GM12878 (cell line): ENCODE measurements at regions not wholly inside any gene's neighbourhood (a gene's known extent, or its start where the extent isn't known, plus 50 kb on each side); places are given as distances from the start of the nearest gene placed in this dataset.

Source experiments
- ATAC-seq: fragments of 200-7000 bp; cut with Tn5 transposase; 3 replicates; pipeline ENCODE4 v1.9.1; 2020; ENCODE audit warnings: mild to moderate bottlenecking, moderate library complexity
- BruUV-seq: library from RNA; stranded (reverse); fragments of 400-500 nt; replicated peaks from 2 replicates; lab custom pipeline; 2021; lab: Mats Ljungman, UMichigan
- CTCF ChIA-PET: fragments of 300-600 bp; sonication (Branson Sonifier 250); formaldehyde crosslinking; extraction: SDS; loops from one replicate; lab custom pipeline; 2021; ENCODE audit warnings: inconsistent platforms; lab: Yijun Ruan, JAX
- POLR2A ChIA-PET: fragments of 350-600 bp; formaldehyde crosslinking; extraction: SDS; loops from one replicate; lab custom pipeline; 2021; ENCODE audit warnings: inconsistent platforms; lab: Charles Lee
- RAD21 ChIA-PET: fragments of 300-600 bp; sonication (Branson Sonifier 250); formaldehyde crosslinking; loops from one replicate; lab custom pipeline; 2023; ENCODE audit warnings: antibody characterized with exemption; ENCODE audit not compliant: unreplicated experiment; lab: Charles Lee
- SMC1A ChIA-PET: fragments of 300-600 bp; sonication (Branson Sonifier 250); formaldehyde crosslinking; loops from one replicate; lab custom pipeline; 2023; ENCODE audit not compliant: unreplicated experiment, uncharacterized antibody; lab: Charles Lee
- DNase-seq: peaks from one replicate; pipeline ENCODE4 v3.0.0-alpha.2; 2011; ENCODE audit warnings: low read depth, low spot score
- FAIRE-seq: peaks from 3 replicates; lab custom pipeline; 2011; peaks lifted over from hg19 to GRCh38; lab: Jason Lieb, UNC
- H2AFZ ChIP-seq: 2 replicates; pipeline ENCODE4 v1.6.0; 2011; ENCODE audit warnings: low read depth, low read length, control low read depth; ENCODE audit not compliant: control insufficient read depth
- H3K27ac ChIP-seq: 2 replicates; pipeline ENCODE4 v1.5.1; 2011; ENCODE audit warnings: control low read depth; ENCODE audit not compliant: control insufficient read depth, insufficient read depth
- H3K27me3 ChIP-seq, 2 experiments: replicated peaks in 1 of 2; 2 replicates each; pipeline versions ENCODE4 v1.6.0 to v1.6.1; 2011; ENCODE audit warnings: low read length in 1 of 2; ENCODE audit not compliant: control insufficient read depth in 2 of 2, insufficient read depth in 2 of 2
- H3K36me3 ChIP-seq, 2 experiments: 2 replicates each; pipeline ENCODE4 v1.5.1; 2011; ENCODE audit warnings: low read length in 1 of 2; ENCODE audit not compliant: control insufficient read depth in 2 of 2, insufficient read depth in 2 of 2
- H3K4me1 ChIP-seq: 2 replicates; pipeline ENCODE4 v1.6.1; 2011; ENCODE audit warnings: mild to moderate bottlenecking, low read length, moderate library complexity, mixed read lengths; ENCODE audit not compliant: control insufficient read depth, insufficient read depth
- H3K4me2 ChIP-seq: 2 replicates; pipeline ENCODE4 v1.6.0; 2011; ENCODE audit warnings: control low read depth; ENCODE audit not compliant: control insufficient read depth, insufficient read depth
- H3K4me3 ChIP-seq: fragments of 200-600 bp; sonication (generic); 2 replicates; pipeline ENCODE4 v1.5.1; 2016
- H3K79me2 ChIP-seq: 2 replicates; pipeline ENCODE4 v1.6.0; 2011; ENCODE audit warnings: low read length; ENCODE audit not compliant: control insufficient read depth, insufficient read depth
- H3K9ac ChIP-seq: 2 replicates; pipeline ENCODE4 v1.8.0; 2011; ENCODE audit warnings: low read length, control low read depth, mixed read lengths; ENCODE audit not compliant: control insufficient read depth, insufficient read depth
- H3K9me3 ChIP-seq: replicated peaks from 3 replicates; pipeline ENCODE4 v1.5.1; 2011; ENCODE audit warnings: mild to moderate bottlenecking, low read length; ENCODE audit not compliant: control insufficient read depth, insufficient read depth
- H4K20me1 ChIP-seq: 2 replicates; pipeline ENCODE4 v1.6.0; 2011; ENCODE audit not compliant: control insufficient read depth, insufficient read depth
- ATF7 ChIP-seq: fragments of 450-650 bp; IDR thresholded peaks from 2 replicates; pipeline ENCODE4 v1.6.1; 2016; ENCODE audit warnings: low read depth, mild to moderate bottlenecking
- BACH1 ChIP-seq: fragments of 450-650 bp; IDR thresholded peaks from 2 replicates; pipeline ENCODE4 v1.6.1; 2017; ENCODE audit warnings: mild to moderate bottlenecking, borderline replicate concordance
- FOXK2 ChIP-seq: fragments of 450-650 bp; IDR thresholded peaks from 2 replicates; pipeline ENCODE4 v1.6.1; 2017; ENCODE audit warnings: mild to moderate bottlenecking, moderate library complexity
- NFYA ChIP-seq: IDR thresholded peaks from 2 replicates; pipeline ENCODE4 v1.6.1; 2011; ENCODE audit warnings: low read depth, mild to moderate bottlenecking, low read length, improper control_type of control experiment, borderline replicate concordance
- RAD51 ChIP-seq: fragments of 450-650 bp; IDR thresholded peaks from 2 replicates; pipeline ENCODE4 v1.6.1; 2016; ENCODE audit warnings: moderate library complexity, mild to moderate bottlenecking, inconsistent platforms
- RCOR1 ChIP-seq: conservative IDR thresholded peaks from 2 replicates; pipeline ENCODE4 v1.6.1; 2012; ENCODE audit warnings: low read depth, low read length, improper control_type of control experiment
- RUNX3 ChIP-seq: IDR thresholded peaks from 2 replicates; pipeline ENCODE4 v1.6.1; 2012; ENCODE audit warnings: low read length, inconsistent platforms
- SIN3A ChIP-seq: IDR thresholded peaks from 2 replicates; pipeline ENCODE4 v1.6.1; 2012; ENCODE audit warnings: low read depth, low read length, improper control_type of control experiment
- SMARCA5 ChIP-seq: fragments of 450-650 bp; IDR thresholded peaks from 2 replicates; pipeline ENCODE4 v1.6.1; 2017; ENCODE audit warnings: mild to moderate bottlenecking
- SRF ChIP-seq, 2 experiments: IDR thresholded peaks; 2 replicates each; pipeline ENCODE4 v1.6.1; 2011; ENCODE audit warnings: low read depth in 2 of 2, low read length in 2 of 2, mild to moderate bottlenecking in 1 of 2, moderate library complexity in 1 of 2
- STAT3 ChIP-seq: IDR thresholded peaks from 2 replicates; pipeline ENCODE4 v1.6.1; 2011; ENCODE audit warnings: low read depth, low read length, improper control_type of control experiment
- SUZ12 ChIP-seq: fragments of 200-600 bp; sonication (generic); IDR thresholded peaks from one replicate; pipeline ENCODE4 v1.6.1; 2018; ENCODE audit warnings: antibody characterized with exemption, mild to moderate bottlenecking; ENCODE audit not compliant: unreplicated experiment
- TAF1 ChIP-seq: IDR thresholded peaks from 2 replicates; pipeline ENCODE4 v1.6.1; 2011; ENCODE audit warnings: mild to moderate bottlenecking, low read depth, low read length, borderline replicate concordance
- ZSCAN29 ChIP-seq: fragments of 450-650 bp; IDR thresholded peaks from 2 replicates; pipeline ENCODE4 v1.6.1; 2017; ENCODE audit warnings: mild to moderate bottlenecking, moderate library complexity
- WGBS: methylation state at CpG from one replicate; pipeline ENCODE4 v1.1.6; 2016; ENCODE audit warnings: low lambda C conversion rate; ENCODE audit not compliant: insufficient replicate concordance, insufficient coverage; ENCODE audit errors: missing lambda C conversion rate; 5-methylcytosine and 5-hydroxymethylcytosine counted together
- in situ Hi-C: fragments of 300-500 bp; cut with MboI; formaldehyde crosslinking; loops from 9 replicates; pipeline ENCODE4 v1.14.3; 2018; ENCODE audit warnings: mixed read lengths
- intact Hi-C: fragments of 100-400 bp; cut with micrococcal nuclease; formaldehyde crosslinking; loops from one replicate; pipeline ENCODE4 v1.14.2; 2022; ENCODE audit not compliant: unreplicated experiment

DNA sequence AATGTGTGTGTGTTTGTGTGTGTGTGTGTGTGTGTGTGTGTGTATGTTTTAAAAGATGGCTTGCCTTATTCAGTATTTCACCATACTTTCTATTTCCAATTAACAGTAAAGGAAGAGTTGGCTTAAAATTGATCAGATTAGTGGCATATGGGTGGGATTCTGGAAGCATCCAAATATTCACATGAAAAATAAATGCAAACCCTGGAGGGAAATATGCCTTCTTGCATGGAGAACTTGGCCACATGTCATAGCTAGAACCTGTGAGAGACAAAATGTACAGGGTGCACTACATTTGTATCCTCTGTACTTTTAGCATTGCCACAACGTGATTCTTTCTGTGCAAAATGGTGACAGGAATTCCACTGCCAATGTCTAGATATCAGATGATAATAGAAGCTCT, 589.6 kb downstream of the ZNF674 start:
- no peak for ATAC-seq
- RAD21 ChIA-PET: no interaction called here
- BruUV-seq: no TSS peak
- intact Hi-C loops (no loop called here), in situ Hi-C loops (no loop called here)
- DNase-seq: no peak
- Histone ChIP-seq H4K20me1 (no peaks in the 10 kb centered on the region), H3K36me3 (no peaks in the 10 kb centered on the region), H3K9ac (no peak overlapping the region), H3K4me1 (no peaks in the 10 kb centered on the region), H2AFZ (no peak overlapping the region), H3K4me3 (no peak overlapping the region), H3K4me2 (no peak overlapping the region), H3K9me3 (no peaks in the 10 kb centered on the region), H3K27ac (no peak overlapping the region), H3K79me2 (no peaks in the 10 kb centered on the region), H3K27me3 (no peaks in the 10 kb centered on the region; a peak in 1 of 4 replicates)
- FAIRE-seq: no peak
- WGBS: 0% methylated on average over 1 of the region's 1 CpG
- TF ChIP-seq STAT3: no peak
- no peak for TF ChIP-seq TAF1
- TF ChIP-seq SIN3A: no peak
- TF ChIP-seq ZSCAN29: no peak
- TF ChIP-seq RAD51: no peak
- TF ChIP-seq RUNX3: no peak
- TF ChIP-seq SRF (IDR thresholded peaks at IDR 0.05; ENCODE audit: low read depth in 2 of 2, low read length in 2 of 2): no peak
- no peak for TF ChIP-seq NFYA
- TF ChIP-seq SUZ12: no peak
- no peak for TF ChIP-seq SMARCA5
- TF ChIP-seq BACH1: no peak
- TF ChIP-seq ATF7: no peak
- TF ChIP-seq FOXK2: no peak
- no peak for TF ChIP-seq RCOR1
- SMC1A ChIA-PET: no interaction called here
- POLR2A ChIA-PET: no interaction called here
- CTCF ChIA-PET: no interaction called here
